ENCODE measurements at regions not wholly inside any gene's neighbourhood (a gene's known extent, or its start where the extent isn't known, plus 50 kb on each side); places are given as distances from the start of the nearest gene placed in this dataset.
"Not testable (repeated sequence)": the region's sequence is repeated elsewhere in the genome, so short reads cannot be mapped to it uniquely, and the experiment has no call there.

DNA sequence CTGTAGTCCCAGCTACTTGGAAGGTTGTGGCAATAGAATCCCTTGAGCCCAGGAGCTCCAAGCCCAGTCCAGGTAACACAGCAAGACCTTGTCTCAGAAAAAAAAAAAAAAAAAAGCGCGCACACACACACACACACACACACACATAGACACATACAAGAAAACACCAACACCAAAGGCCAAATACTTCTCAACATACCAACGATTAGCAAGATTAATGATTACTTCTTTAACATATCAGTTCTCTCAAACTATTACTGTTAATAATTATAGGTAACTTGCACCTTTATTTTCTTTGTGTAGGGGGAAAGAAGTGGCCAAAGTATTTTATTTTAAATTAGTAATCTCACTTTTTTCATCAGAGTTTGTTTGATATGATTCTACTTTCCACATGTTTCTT is 289.5 kb upstream of the ADGRL2 start:
- Mint-ChIP-seq H3K9me3 (ENCODE audit: low read depth) (no peaks in the 10 kb centered on the region), H3K36me3 (ENCODE audit: insufficient read depth) (no peaks in the 10 kb centered on the region), H3K27ac (no peak overlapping the region), H3K27me3 (no peaks in the 10 kb centered on the region), H3K4me1 (ENCODE audit: low read depth) (peaks cover 17% of the 10 kb centered on the region), H3K4me3 (ENCODE audit: low read depth) (no peak overlapping the region)
- TF ChIP-seq, protein P1, sequence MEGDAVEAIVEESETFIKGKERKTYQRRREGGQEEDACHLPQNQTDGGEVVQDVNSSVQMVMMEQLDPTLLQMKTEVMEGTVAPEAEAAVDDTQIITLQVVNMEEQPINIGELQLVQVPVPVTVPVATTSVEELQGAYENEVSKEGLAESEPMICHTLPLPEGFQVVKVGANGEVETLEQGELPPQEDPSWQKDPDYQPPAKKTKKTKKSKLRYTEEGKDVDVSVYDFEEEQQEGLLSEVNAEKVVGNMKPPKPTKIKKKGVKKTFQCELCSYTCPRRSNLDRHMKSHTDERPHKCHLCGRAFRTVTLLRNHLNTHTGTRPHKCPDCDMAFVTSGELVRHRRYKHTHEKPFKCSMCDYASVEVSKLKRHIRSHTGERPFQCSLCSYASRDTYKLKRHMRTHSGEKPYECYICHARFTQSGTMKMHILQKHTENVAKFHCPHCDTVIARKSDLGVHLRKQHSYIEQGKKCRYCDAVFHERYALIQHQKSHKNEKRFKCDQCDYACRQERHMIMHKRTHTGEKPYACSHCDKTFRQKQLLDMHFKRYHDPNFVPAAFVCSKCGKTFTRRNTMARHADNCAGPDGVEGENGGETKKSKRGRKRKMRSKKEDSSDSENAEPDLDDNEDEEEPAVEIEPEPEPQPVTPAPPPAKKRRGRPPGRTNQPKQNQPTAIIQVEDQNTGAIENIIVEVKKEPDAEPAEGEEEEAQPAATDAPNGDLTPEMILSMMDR (IDR thresholded peaks at IDR 0.05; ENCODE audit: unreplicated experiment), result no peak
- DNase-seq (ENCODE audit: low spot score, unreplicated experiment), result no peak

DNA sequence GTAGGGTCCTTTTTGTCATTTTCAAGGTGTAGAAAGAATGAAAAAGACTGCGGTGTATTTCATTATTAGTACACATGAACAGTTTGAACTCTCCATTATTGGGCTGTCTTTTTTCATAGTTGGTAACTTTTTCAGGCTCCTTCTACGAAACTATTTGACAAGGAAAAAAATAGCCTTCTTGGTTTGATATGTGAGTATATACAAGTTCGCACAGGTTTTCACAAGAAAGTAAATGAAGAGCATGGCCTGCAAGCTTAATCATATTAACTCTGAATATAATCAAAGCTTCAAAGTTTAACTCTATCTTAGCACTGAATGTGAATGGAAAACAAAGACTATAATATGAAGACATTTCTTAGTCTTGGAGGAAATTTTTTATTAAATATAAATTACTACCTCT is 290.0 kb upstream of the ADGRL2 start:
- Mint-ChIP-seq H3K36me3 (ENCODE audit: insufficient read depth) (no peaks in the 10 kb centered on the region), H3K27me3 (no peaks in the 10 kb centered on the region)
- DNase-seq (ENCODE audit: low spot score, unreplicated experiment), result no peak

DNA sequence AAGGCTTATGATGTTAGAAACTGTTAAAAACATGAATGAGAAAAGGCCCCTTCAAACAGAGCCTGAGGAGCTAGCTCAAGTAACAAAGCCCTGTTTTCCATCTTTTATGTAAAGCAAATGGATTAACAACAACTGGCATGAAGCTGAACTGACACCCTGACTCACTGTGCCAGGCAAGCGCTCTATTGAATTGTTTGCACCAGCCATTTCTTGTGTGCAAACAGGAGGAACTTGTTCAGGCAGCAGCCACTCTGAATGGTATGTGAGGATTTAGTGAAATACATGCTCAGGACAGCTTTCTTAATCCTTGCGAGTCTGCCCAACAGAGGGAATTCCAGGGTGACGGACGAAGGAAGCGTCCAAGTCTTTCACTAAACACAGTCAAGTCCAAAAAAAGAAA is 291.1 kb upstream of the ADGRL2 start:
- Mint-ChIP-seq H3K4me1 (ENCODE audit: low read depth) (peaks cover 17% of the 10 kb centered on the region), H3K36me3 (ENCODE audit: insufficient read depth) (no peaks in the 10 kb centered on the region), H3K9me3 (ENCODE audit: low read depth) (no peaks in the 10 kb centered on the region), H3K27me3 (no peaks in the 10 kb centered on the region), H3K27ac (peak overlapping the region; percentile 11), H3K4me3 (ENCODE audit: low read depth) (no peak overlapping the region)
- TF ChIP-seq, protein P1 (IDR thresholded peaks at IDR 0.05; ENCODE audit: unreplicated experiment), result no peak
- DNase-seq (ENCODE audit: low spot score, unreplicated experiment), result no peak

More for the DNA sequence above, 290.0 kb upstream of the ADGRL2 start:
- Mint-ChIP-seq H3K9me3 (ENCODE audit: low read depth) (no peaks in the 10 kb centered on the region), H3K4me3 (ENCODE audit: low read depth) (no peak overlapping the region), H3K4me1 (ENCODE audit: low read depth) (peaks cover 17% of the 10 kb centered on the region), H3K27ac (no peak overlapping the region)
- TF ChIP-seq, protein P1 (IDR thresholded peaks at IDR 0.05; ENCODE audit: unreplicated experiment), result no peak

DNA sequence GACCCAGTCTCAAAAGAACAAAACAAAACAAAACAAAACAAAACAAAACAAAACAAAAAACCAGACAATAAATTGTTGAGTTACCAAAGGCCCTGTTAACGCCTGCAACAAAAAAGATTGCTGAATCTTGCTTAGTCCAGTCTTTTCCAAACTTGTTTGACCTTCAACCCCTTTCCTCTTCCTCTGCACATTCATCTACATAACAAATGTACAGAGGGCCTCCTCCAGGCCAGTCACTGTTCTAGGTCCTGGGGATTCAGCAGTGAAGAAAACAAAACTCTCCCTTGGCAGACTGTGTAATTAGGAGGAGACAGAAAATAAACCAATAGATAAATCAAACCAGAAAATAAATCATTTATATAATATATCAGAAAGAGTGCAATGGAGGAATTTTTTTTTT is 294.0 kb upstream of the ADGRL2 start:
- TF ChIP-seq, protein P1 (IDR thresholded peaks at IDR 0.05; ENCODE audit: unreplicated experiment), result no peak
- H3K27ac Mint-ChIP-seq, result no peak overlapping the region
- no peaks in the 10 kb centered on the region for H3K9me3 Mint-ChIP-seq (ENCODE audit: low read depth)
- DNase-seq (ENCODE audit: low spot score, unreplicated experiment), result no peak
- H3K4me3 Mint-ChIP-seq (ENCODE audit: low read depth), result no peak overlapping the region
- no peaks in the 10 kb centered on the region for H3K36me3 Mint-ChIP-seq (ENCODE audit: insufficient read depth)
- no peaks in the 10 kb centered on the region for H3K27me3 Mint-ChIP-seq
- H3K4me1 Mint-ChIP-seq (ENCODE audit: low read depth), result peaks cover 14% of the 10 kb centered on the region

DNA sequence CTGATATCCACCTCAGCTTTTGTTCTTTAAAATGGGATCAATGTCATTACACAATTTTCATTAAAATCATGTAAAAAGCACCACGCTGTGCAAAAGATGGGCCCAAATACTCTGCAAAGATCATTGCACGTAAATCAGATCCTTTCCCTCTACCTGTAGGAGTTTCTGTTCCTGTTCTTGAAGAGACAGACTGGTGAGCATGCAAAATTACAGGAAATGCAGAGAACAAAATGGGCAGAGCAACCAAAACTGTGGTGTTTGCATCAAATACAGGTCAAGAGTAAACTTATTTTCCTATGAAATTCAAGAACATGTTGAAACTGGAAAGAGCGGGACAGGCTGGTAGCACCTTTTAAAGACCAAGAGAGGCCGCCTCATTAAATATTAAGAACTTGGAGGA is 294.9 kb upstream of the ADGRL2 start:
- TF ChIP-seq, protein P1 (IDR thresholded peaks at IDR 0.05; ENCODE audit: unreplicated experiment), result no peak
- no peaks in the 10 kb centered on the region for H3K27me3 Mint-ChIP-seq
- H3K4me1 Mint-ChIP-seq (ENCODE audit: low read depth), result peaks cover 11% of the 10 kb centered on the region
- H3K4me3 Mint-ChIP-seq (ENCODE audit: low read depth), result no peak overlapping the region
- no peaks in the 10 kb centered on the region for H3K9me3 Mint-ChIP-seq (ENCODE audit: low read depth)
- no peak overlapping the region for H3K27ac Mint-ChIP-seq
- DNase-seq (ENCODE audit: low spot score, unreplicated experiment), result no peak
- H3K36me3 Mint-ChIP-seq (ENCODE audit: insufficient read depth), result no peaks in the 10 kb centered on the region

DNA sequence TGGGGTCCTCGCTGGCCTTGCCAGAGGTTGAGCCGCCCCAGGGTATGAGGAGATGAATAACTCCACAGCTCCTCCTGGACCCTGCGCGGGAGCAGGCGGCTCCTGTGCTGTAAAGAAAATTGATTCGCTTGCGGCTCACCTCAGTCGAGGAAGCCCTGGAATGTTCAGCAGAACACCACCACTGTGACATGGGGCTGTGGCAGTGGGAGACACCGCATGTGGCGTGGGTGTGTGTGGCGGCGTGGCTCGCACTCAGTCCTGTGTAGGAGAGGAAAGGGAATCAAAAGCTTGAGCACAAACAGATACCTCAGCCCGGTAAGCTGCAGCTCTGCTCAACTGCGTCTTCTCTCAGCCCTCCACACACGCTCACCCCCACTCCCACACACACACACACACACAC is 295.9 kb upstream of the ADGRL2 start:
- H3K27me3 Mint-ChIP-seq; H3K9me3 Mint-ChIP-seq (ENCODE audit: low read depth); H3K4me3 Mint-ChIP-seq (ENCODE audit: low read depth); H3K36me3 Mint-ChIP-seq (ENCODE audit: insufficient read depth); DNase-seq (ENCODE audit: low spot score, unreplicated experiment); H3K27ac Mint-ChIP-seq; H3K4me1 Mint-ChIP-seq (ENCODE audit: low read depth): not testable (repeated sequence)

DNA sequence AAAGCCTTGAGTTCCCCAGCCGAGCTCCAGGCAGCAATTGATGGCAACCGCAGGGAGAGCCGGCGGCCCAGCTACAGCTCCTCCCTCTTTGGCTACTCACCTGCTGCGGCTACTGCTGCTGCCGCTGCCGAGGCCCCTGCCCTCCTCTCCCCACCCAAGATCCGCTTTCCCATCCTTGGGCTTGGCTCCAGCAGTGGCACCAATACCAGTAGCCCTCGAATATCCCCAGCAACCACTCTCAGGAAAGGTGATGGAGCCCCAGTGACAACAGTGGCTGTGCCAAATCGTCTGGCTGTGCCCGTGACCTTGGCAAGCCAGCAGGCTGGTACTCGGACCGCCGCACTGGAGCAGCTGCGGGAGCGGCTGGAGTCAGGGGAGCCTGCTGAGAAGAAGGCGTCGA is 298.0 kb upstream of the ADGRL2 start:
- not testable (repeated sequence) for H3K27me3 Mint-ChIP-seq; H3K4me3 Mint-ChIP-seq (ENCODE audit: low read depth); H3K4me1 Mint-ChIP-seq (ENCODE audit: low read depth); H3K36me3 Mint-ChIP-seq (ENCODE audit: insufficient read depth); H3K9me3 Mint-ChIP-seq (ENCODE audit: low read depth); H3K27ac Mint-ChIP-seq; DNase-seq (ENCODE audit: low spot score, unreplicated experiment)

DNA sequence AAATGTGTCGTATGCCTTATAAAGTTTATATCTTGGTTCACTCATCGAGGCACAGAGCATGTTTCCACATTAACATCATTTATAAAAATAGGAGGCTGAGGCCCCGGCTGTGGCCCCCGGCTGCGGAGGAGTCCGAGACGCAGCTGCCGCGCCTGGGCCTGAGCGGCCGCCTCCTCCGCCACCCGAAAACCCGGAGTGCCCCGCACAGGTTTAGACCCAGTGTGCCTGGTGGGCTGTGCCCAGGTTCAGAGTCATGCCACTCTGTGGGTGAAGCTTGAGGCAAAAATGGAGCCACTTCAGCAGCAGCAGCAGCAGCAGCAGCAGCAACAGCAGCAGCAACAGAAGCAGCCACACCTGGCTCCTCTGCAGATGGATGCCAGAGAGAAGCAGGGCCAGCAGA is 299.2 kb upstream of the ADGRL2 start:
- H3K27me3 Mint-ChIP-seq; H3K4me1 Mint-ChIP-seq (ENCODE audit: low read depth); H3K27ac Mint-ChIP-seq; DNase-seq (ENCODE audit: low spot score, unreplicated experiment); H3K36me3 Mint-ChIP-seq (ENCODE audit: insufficient read depth); H3K4me3 Mint-ChIP-seq (ENCODE audit: low read depth); H3K9me3 Mint-ChIP-seq (ENCODE audit: low read depth): not testable (repeated sequence)
